Epithelial cell of proximal tubule (primary cell): ENCODE measurements at regions not wholly inside any gene's neighbourhood (a gene's known extent, or its start where the extent isn't known, plus 50 kb on each side); places are given as distances from the start of the nearest gene placed in this dataset.

Source experiments
- DNase-seq: peaks from one replicate; pipeline ENCODE4 v3.0.0-alpha.2; 2011; ENCODE audit warnings: low read depth
- H3K4me3 ChIP-seq: 2 replicates; pipeline ENCODE4 v1.5.1; 2011; ENCODE audit warnings: low read depth, mild to moderate bottlenecking, low read length
- TF ChIP-seq, protein P1 (sequence below): conservative IDR thresholded peaks from 2 replicates; pipeline ENCODE4 v1.5.1; 2012; ENCODE audit warnings: low read depth, mild to moderate bottlenecking, low read length

DNA sequence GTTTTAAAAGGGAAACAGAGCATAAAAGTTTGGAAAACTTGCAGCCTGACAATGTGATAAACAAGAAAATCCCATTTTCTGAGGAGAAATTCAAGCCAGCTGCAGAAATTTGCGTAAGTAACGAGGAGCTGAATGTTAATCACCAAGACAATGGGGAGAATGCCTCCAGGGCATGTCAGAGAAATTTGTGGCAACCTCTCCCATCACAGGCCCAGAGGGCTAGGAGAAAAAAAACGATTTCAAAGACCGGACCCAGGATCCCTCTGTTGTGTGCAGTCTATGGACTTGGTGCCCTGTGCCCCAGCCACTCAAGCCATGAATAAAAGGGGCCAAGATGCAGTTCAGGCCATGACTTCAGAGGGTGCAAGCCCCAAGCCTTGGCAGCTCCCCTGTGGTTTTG is 355.4 kb upstream of the NDST3 start:
- no peak for DNase-seq
- TF ChIP-seq, protein P1, sequence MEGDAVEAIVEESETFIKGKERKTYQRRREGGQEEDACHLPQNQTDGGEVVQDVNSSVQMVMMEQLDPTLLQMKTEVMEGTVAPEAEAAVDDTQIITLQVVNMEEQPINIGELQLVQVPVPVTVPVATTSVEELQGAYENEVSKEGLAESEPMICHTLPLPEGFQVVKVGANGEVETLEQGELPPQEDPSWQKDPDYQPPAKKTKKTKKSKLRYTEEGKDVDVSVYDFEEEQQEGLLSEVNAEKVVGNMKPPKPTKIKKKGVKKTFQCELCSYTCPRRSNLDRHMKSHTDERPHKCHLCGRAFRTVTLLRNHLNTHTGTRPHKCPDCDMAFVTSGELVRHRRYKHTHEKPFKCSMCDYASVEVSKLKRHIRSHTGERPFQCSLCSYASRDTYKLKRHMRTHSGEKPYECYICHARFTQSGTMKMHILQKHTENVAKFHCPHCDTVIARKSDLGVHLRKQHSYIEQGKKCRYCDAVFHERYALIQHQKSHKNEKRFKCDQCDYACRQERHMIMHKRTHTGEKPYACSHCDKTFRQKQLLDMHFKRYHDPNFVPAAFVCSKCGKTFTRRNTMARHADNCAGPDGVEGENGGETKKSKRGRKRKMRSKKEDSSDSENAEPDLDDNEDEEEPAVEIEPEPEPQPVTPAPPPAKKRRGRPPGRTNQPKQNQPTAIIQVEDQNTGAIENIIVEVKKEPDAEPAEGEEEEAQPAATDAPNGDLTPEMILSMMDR = no peak
- H3K4me3 ChIP-seq = no peak overlapping the region

DNA sequence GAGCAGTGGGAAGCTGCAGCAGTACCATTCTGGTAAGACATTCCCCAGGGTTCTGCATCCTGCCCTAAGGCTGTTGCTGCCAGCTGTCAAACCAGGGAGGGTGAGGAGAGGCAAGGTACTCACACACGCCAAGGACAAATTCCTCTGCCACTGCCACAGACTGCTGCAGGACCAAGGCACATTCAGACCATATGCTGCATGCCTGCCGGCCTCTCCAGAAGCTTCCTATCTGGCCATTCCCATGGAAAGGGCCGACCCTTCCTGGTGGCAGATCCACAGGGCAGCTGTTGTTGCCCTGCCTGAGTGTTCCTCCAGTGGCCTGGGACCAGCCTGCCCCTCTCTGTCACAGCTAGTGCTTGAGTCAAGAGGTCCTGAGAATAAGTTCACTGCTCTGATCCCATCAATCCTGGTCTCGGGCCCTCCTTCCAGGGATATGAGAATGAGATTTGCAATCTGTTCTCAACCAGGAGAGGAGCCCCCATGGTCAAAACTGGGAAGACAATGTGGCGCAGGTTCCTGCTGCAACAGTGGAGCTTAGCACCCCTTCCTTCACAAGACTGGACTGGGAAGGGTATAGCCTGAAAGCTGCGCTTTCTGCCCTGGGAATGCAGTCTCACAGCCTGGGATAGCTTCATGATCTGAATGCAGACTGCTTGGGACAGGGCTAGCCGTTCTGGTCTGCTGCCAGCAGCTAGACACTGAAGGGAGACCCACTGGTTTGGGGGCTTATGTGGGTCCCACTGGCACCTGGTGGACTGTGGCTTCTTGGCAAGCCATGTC is 342.5 kb upstream of the NDST3 start:
- TF ChIP-seq, protein P1 = no peak
- H3K4me3 ChIP-seq = no peak overlapping the region

DNA sequence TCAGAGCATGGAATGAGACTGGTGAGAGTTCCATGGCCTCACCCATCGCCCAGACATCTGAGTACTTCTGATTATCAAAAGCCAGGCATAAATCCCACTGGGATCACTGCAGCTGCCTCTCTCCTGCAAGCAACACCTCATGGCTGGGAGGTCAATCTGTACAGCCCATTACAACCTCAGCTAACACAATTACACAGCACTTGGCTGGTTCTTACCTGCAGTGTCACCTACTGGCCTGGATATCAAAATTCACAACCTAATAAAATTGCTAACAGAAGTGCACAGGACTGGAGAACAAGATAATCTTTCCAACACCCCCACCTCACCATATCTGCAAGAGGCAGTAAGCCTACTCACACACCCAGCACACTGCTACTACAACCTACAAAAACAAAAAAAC is 341.7 kb upstream of the NDST3 start:
- H3K4me3 ChIP-seq = no peak overlapping the region
- TF ChIP-seq, protein P1 = no peak
- DNase-seq = no peak

More for the DNA sequence above, 342.5 kb upstream of the NDST3 start:
- DNase-seq = no peak

DNA sequence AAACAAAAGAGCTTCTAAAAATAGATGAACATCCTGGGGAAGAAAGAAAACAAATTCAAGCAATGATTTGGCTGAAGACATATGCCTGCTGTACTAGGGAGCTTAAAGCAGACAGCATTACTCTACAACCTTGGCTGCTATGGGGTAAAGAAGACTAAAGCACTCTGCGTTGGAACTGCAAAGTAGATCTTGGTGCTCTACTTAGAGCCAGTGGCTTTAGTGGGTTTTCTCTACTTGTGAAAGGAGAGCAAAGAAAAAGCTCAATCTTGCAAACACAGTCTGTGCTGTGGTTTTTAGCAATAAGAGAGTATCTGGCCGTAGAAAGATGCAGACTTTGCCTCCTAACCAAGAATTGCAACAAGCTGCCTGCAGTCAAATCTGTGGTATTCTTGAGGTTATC is 334.7 kb upstream of the NDST3 start:
- no peak for DNase-seq
- no peak overlapping the region for H3K4me3 ChIP-seq
- TF ChIP-seq, protein P1 = no peak

DNA sequence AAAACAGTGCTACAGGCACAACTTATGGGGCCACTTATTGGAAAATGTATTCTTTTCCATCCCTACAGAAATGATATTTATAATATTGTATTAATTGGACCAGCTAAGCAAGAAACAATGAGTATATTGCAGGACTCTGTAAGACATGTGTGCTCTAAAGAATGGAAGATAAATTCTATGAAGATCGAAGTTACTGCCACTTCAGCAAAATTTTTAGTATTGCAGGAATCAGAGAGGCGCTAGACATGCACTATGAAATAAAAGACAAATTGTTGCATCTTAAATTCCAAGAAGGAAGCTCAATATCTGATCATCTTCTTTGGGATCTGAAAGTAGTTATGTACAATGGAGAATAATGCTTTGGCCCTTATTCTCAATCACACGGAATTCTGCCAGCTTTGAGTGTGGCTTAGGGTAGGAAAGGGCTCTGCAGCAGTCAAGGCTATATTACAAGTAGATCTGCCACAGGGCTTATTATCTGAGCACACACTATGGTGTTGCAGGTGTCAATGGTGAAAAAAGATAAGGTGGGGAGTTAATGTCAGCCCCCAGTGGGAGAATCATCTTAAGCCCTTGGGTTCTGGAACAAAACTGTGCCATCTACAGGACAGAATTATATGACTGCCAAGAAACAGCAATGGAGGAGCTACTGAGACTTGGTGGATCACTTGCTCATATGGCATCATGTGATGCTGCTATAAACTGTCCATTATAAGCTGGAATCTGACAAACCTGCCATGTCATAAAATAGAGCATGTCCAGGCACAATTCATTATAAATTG is 334.0 kb upstream of the NDST3 start:
- TF ChIP-seq, protein P1 = peak; percentile 51
- no peak for DNase-seq
- no peak overlapping the region for H3K4me3 ChIP-seq

DNA sequence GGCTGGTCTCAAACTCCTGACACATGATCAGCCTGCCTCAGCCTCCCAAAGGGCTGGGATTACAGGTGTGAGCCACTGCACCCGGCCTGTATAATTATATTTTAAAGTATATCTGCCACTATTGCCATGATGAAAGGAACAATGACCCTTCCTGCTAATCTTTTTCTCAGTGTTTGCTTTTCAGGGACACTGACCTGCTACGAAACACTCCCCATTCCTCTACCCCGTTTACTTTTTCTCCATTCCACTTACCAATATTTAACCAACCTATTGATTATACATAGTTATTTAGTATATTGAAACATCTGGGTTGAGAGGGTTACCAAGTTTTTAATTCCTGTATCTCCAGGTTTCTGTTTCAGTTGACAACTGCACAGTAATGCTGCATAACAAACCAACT is 331.9 kb upstream of the NDST3 start:
- H3K4me3 ChIP-seq = no peak overlapping the region
- DNase-seq = no peak
- TF ChIP-seq, protein P1 = no peak

DNA sequence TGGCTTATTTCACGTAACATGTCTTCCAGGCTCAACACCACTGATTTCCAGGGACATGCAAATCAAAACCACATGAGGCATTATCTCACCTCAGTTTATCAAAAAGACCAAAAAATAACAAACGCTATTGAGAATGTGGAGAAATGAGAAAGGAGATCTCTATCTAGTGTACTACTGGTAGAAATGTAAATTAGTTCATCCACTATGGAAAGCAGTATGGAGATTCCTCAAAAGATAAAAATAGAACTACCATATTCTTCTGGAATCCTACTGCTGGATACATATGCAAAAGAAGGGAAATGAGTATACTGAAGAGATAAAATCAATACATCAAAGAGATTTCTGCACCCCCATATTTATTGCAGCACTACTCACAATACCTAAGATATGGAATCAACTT is 329.6 kb upstream of the NDST3 start:
- TF ChIP-seq, protein P1 = no peak
- no peak overlapping the region for H3K4me3 ChIP-seq
- DNase-seq = no peak
